LNCaP clone FGC (cell line): ENCODE measurements at regions not wholly inside any gene's neighbourhood (a gene's known extent, or its start where the extent isn't known, plus 50 kb on each side); places are given as distances from the start of the nearest gene placed in this dataset.

Experiments
- DNase-seq: peaks from one replicate; pipeline ENCODE4 v3.0.0-alpha.2; 2011; ENCODE audit warnings: low read depth
- H3K4me3 ChIP-seq: 2 replicates; pipeline ENCODE4 v1.5.1; 2011; ENCODE audit warnings: mild to moderate bottlenecking, low read depth, low read length, control low read depth
- CTCF ChIP-seq: IDR thresholded peaks from 2 replicates; pipeline ENCODE4 v1.5.1; 2012; ENCODE audit warnings: mild to moderate bottlenecking; ENCODE audit not compliant: control insufficient read depth, insufficient read depth; ENCODE audit errors: extremely low read depth

GRCh38 chr3:176927280-176927679 is 270.0 kb downstream of the TBL1XR1 start:
- H3K4me3 ChIP-seq, result no peak overlapping the region
- no peak for TF ChIP-seq CTCF
- DNase-seq, result no peak

GRCh38 chr3:176926688-176927087 is 270.6 kb downstream of the TBL1XR1 start:
- no peak for DNase-seq
- TF ChIP-seq CTCF, result no peak
- H3K4me3 ChIP-seq, result no peak overlapping the region

GRCh38 chr3:176926034-176926433 is 271.2 kb downstream of the TBL1XR1 start:
- TF ChIP-seq CTCF, result no peak
- no peak for DNase-seq
- H3K4me3 ChIP-seq, result no peak overlapping the region

- no peak overlapping the region for H3K4me3 ChIP-seq
- TF ChIP-seq CTCF, result no peak
- peak; percentile 78 for DNase-seq
These were observed 276.5 kb downstream of the TBL1XR1 start for GRCh38 chr3:176920766-176921160.

GRCh38 chr3:176919836-176920765 is 277.2 kb downstream of the TBL1XR1 start:
- no peak overlapping the region for H3K4me3 ChIP-seq
- no peak for DNase-seq
- TF ChIP-seq CTCF, result no peak

- DNase-seq, result peak; percentile 65
- H3K4me3 ChIP-seq, result no peak overlapping the region
These were observed 280.5 kb downstream of the TBL1XR1 start for GRCh38 chr3:176916777-176917176.

More at GRCh38 chr3:176916777-176917176, 280.5 kb downstream of the TBL1XR1 start:
- TF ChIP-seq CTCF, result no peak
